GM19455 (cell line): ENCODE measurements at regions not wholly inside any gene's neighbourhood (a gene's known extent, or its start where the extent isn't known, plus 50 kb on each side); places are given as distances from the start of the nearest gene placed in this dataset.
"Not testable (repeated sequence)": the region's sequence is repeated elsewhere in the genome, so short reads cannot be mapped to it uniquely, and the experiment has no call there.

Source experiments
- ATAC-seq: cut with Tn5 transposase; IDR thresholded peaks from one replicate; pipeline ENCODE4 v1.9.1; 2021; ENCODE audit not compliant: unreplicated experiment

GRCh38 chr10:64773357-64773756 is 1252.2 kb downstream of the REEP3 start:
- ATAC-seq = no peak

GRCh38 chr10:64784451-64784850 is 1263.2 kb downstream of the REEP3 start:
- not testable (repeated sequence) for ATAC-seq

- ATAC-seq = no peak
Measured at GRCh38 chr10:64785816-64786215, 1264.6 kb downstream of the REEP3 start.

GRCh38 chr10:64786989-64787388 is 1265.8 kb downstream of the REEP3 start:
- ATAC-seq = no peak

- ATAC-seq = no peak
Measured at GRCh38 chr10:64795847-64796246, 1274.6 kb downstream of the REEP3 start.

- ATAC-seq = no peak
Measured at GRCh38 chr10:64798297-64798696, 1277.1 kb downstream of the REEP3 start.

- ATAC-seq = not testable (repeated sequence)
Measured at GRCh38 chr10:64808233-64808632, 1287.0 kb downstream of the REEP3 start.

- ATAC-seq = not testable (repeated sequence)
Measured at GRCh38 chr10:64810046-64810445, 1288.8 kb downstream of the REEP3 start.

GRCh38 chr10:64813391-64813790 is 1292.2 kb downstream of the REEP3 start:
- no peak for ATAC-seq

- no peak for ATAC-seq
Measured at GRCh38 chr10:64814201-64814600, 1293.0 kb downstream of the REEP3 start.

- ATAC-seq = no peak
Measured at GRCh38 chr10:64829888-64830412, 1308.7 kb downstream of the REEP3 start.

GRCh38 chr10:64830869-64831268 is 1309.7 kb downstream of the REEP3 start:
- ATAC-seq = no peak

GRCh38 chr10:64840341-64840740 is 1319.1 kb downstream of the REEP3 start:
- no peak for ATAC-seq

GRCh38 chr10:64846700-64847099 is 1325.5 kb downstream of the REEP3 start:
- no peak for ATAC-seq

- ATAC-seq = no peak
Measured at GRCh38 chr10:64855941-64856340, 1334.7 kb downstream of the REEP3 start.

- no peak for ATAC-seq
Measured at GRCh38 chr10:64859911-64860310, 1338.7 kb downstream of the REEP3 start.

- ATAC-seq = no peak
Measured at GRCh38 chr10:64863836-64864235, 1342.6 kb downstream of the REEP3 start.

- no peak for ATAC-seq
Measured at GRCh38 chr10:64867501-64867962, 1346.3 kb downstream of the REEP3 start.

GRCh38 chr10:64873088-64873487 is 1351.9 kb downstream of the REEP3 start:
- no peak for ATAC-seq

GRCh38 chr10:64873959-64874358 is 1352.8 kb downstream of the REEP3 start:
- no peak for ATAC-seq

GRCh38 chr10:64880546-64880945 is 1359.3 kb downstream of the REEP3 start:
- no peak for ATAC-seq

GRCh38 chr10:64881257-64881656 is 1360.1 kb downstream of the REEP3 start:
- ATAC-seq = no peak

- no peak for ATAC-seq
Measured at GRCh38 chr10:64896582-64896981, 1375.4 kb downstream of the REEP3 start.
